Esophagus (tissue), 2 donors: ENCODE measurements at regions not wholly inside any gene's neighbourhood (a gene's known extent, or its start where the extent isn't known, plus 50 kb on each side); places are given as distances from the start of the nearest gene placed in this dataset.

Experiments used
- H3K27ac ChIP-seq, 2 donors: one replicate each; pipeline ENCODE4 v1.5.1; 2013; ENCODE audit warnings: low read depth in 2 of 2, mild to moderate bottlenecking in 2 of 2, inconsistent platforms in 1 of 2, low read length in 1 of 2, moderate library complexity in 1 of 2
- H3K27me3 ChIP-seq, 2 donors: one replicate each; pipeline ENCODE4 v1.6.1; 2013; ENCODE audit warnings: low read length in 2 of 2, control low read depth in 1 of 2, mild to moderate bottlenecking in 1 of 2; ENCODE audit not compliant: insufficient read depth in 2 of 2, control insufficient read depth in 1 of 2
- H3K36me3 ChIP-seq, 2 donors: one replicate each; pipeline ENCODE4 v1.6.1; 2013; ENCODE audit warnings: low read length in 1 of 2; ENCODE audit not compliant: control insufficient read depth in 2 of 2, insufficient read depth in 2 of 2
- H3K4me1 ChIP-seq, 2 donors: one replicate each; pipeline ENCODE4 v1.6.1; 2013; ENCODE audit warnings: low read length in 1 of 2; ENCODE audit not compliant: control insufficient read depth in 2 of 2, insufficient read depth in 2 of 2
- H3K4me3 ChIP-seq, 2 donors: one replicate each; pipeline ENCODE4 v1.5.1; 2013; ENCODE audit warnings: low read length in 2 of 2, mild to moderate bottlenecking in 2 of 2, low read depth in 1 of 2, moderate library complexity in 1 of 2
- H3K9me3 ChIP-seq, 2 donors: one replicate each; pipeline ENCODE4 v1.6.1; 2013; ENCODE audit warnings: mild to moderate bottlenecking in 2 of 2, low read depth in 1 of 2, low read length in 1 of 2, moderate library complexity in 1 of 2; ENCODE audit not compliant: control insufficient read depth in 2 of 2, insufficient read depth in 1 of 2
- WGBS, 2 donors: extraction: QIAGEN DNeasy Blood & Tissue Kit; methylation state at CpG; one replicate each; pipeline ENCODE4 v1.1.7; 2013; 5-methylcytosine and 5-hydroxymethylcytosine counted together
- donor health status: healthy with polysubstance abuse.
- donor health status: Bipolar disorder and iron deficiency.

GRCh38 chr5:93875693-93876092 lies 134.3 kb upstream of the POU5F2 start:
- Histone ChIP-seq H3K9me3 (no peaks in the 10 kb centered on the region), H3K27ac (no peak overlapping the region), H3K4me3 (no peak overlapping the region), H3K36me3 (no peaks in the 10 kb centered on the region), H3K27me3 (no peaks in the 10 kb centered on the region), H3K4me1 (no peaks in the 10 kb centered on the region)
- WGBS, 2 donors = 84 to 91% methylated on average over 1 of the region's 1 CpG

- H3K4me1 ChIP-seq = no peaks in the 10 kb centered on the region
- no peak overlapping the region for H3K27ac ChIP-seq
- no peaks in the 10 kb centered on the region for H3K27me3 ChIP-seq
- no peaks in the 10 kb centered on the region for H3K36me3 ChIP-seq
- no peak overlapping the region for H3K4me3 ChIP-seq
- no peaks in the 10 kb centered on the region for H3K9me3 ChIP-seq
Measured at GRCh38 chr5:93874491-93874890, 133.1 kb upstream of the POU5F2 start.

GRCh38 chr5:93874080-93874479 lies 132.7 kb upstream of the POU5F2 start:
- WGBS, 2 donors = 42 to 49% methylated on average over 1 of the region's 1 CpG
- Histone ChIP-seq H3K27me3 (no peaks in the 10 kb centered on the region), H3K4me3 (no peak overlapping the region), H3K27ac (no peak overlapping the region), H3K36me3 (no peaks in the 10 kb centered on the region), H3K9me3 (no peaks in the 10 kb centered on the region), H3K4me1 (no peaks in the 10 kb centered on the region)

- no peak overlapping the region for H3K27ac ChIP-seq
- H3K27me3 ChIP-seq = no peaks in the 10 kb centered on the region
- H3K36me3 ChIP-seq = no peaks in the 10 kb centered on the region
- H3K9me3 ChIP-seq = no peaks in the 10 kb centered on the region
- no peak overlapping the region for H3K4me3 ChIP-seq
- WGBS, 2 donors = 94 to 96% methylated on average over 1 of the region's 1 CpG
- no peaks in the 10 kb centered on the region for H3K4me1 ChIP-seq
Measured at GRCh38 chr5:93873211-93873736, 131.9 kb upstream of the POU5F2 start.

GRCh38 chr5:93870649-93871048 lies 129.2 kb upstream of the POU5F2 start:
- Histone ChIP-seq H3K4me1 (no peaks in the 10 kb centered on the region), H3K4me3 (no peak overlapping the region), H3K27ac (no peak overlapping the region), H3K36me3 (no peaks in the 10 kb centered on the region), H3K27me3 (no peaks in the 10 kb centered on the region), H3K9me3 (no peaks in the 10 kb centered on the region)
- 92% methylated on average over 3 of the region's 3 CpGs for WGBS, 2 donors

GRCh38 chr5:93868851-93869250 lies 127.5 kb upstream of the POU5F2 start:
- H3K36me3 ChIP-seq = no peaks in the 10 kb centered on the region
- 89 to 90% methylated on average over 6 of the region's 6 CpGs for WGBS, 2 donors
- H3K9me3 ChIP-seq = no peaks in the 10 kb centered on the region

GRCh38 chr5:93850311-93850710 lies 108.9 kb upstream of the POU5F2 start:
- Histone ChIP-seq H3K36me3 (no peaks in the 10 kb centered on the region), H3K27me3 (no peaks in the 10 kb centered on the region), H3K9me3 (no peaks in the 10 kb centered on the region), H3K4me3 (no peak overlapping the region), H3K27ac (no peak overlapping the region), H3K4me1 (no peaks in the 10 kb centered on the region)
- 80 to 82% methylated on average over 3 of the region's 3 CpGs for WGBS, 2 donors

More at GRCh38 chr5:93868851-93869250, 127.5 kb upstream of the POU5F2 start:
- Histone ChIP-seq H3K27ac (no peak overlapping the region), H3K4me1 (no peaks in the 10 kb centered on the region), H3K27me3 (no peaks in the 10 kb centered on the region), H3K4me3 (no peak overlapping the region)

- Histone ChIP-seq H3K4me3 (no peak overlapping the region), H3K27me3 (no peaks in the 10 kb centered on the region), H3K36me3 (no peaks in the 10 kb centered on the region), H3K4me1 (no peaks in the 10 kb centered on the region), H3K9me3 (no peaks in the 10 kb centered on the region), H3K27ac (no peak overlapping the region)
- 93 to 94% methylated on average over 2 of the region's 2 CpGs for WGBS, 2 donors
Measured at GRCh38 chr5:93845376-93845775, 104.0 kb upstream of the POU5F2 start.

GRCh38 chr5:93831449-93831848 lies 90.0 kb upstream of the POU5F2 start:
- no peaks in the 10 kb centered on the region for H3K9me3 ChIP-seq
- WGBS, 2 donors = 49 to 65% methylated on average over 2 of the region's 2 CpGs
- no peaks in the 10 kb centered on the region for H3K4me1 ChIP-seq
- H3K27me3 ChIP-seq = no peaks in the 10 kb centered on the region
- no peak overlapping the region for H3K4me3 ChIP-seq
- no peak overlapping the region for H3K27ac ChIP-seq
- H3K36me3 ChIP-seq = no peaks in the 10 kb centered on the region

GRCh38 chr5:93830893-93831292 lies 89.5 kb upstream of the POU5F2 start:
- 96 to 98% methylated on average over 5 of the region's 5 CpGs for WGBS, 2 donors
- H3K4me1 ChIP-seq = no peaks in the 10 kb centered on the region
- H3K9me3 ChIP-seq = no peaks in the 10 kb centered on the region
- H3K4me3 ChIP-seq = no peak overlapping the region
- H3K36me3 ChIP-seq = no peaks in the 10 kb centered on the region
- H3K27ac ChIP-seq = no peak overlapping the region
- no peaks in the 10 kb centered on the region for H3K27me3 ChIP-seq
